Esophagus squamous epithelium (tissue), 5 donors: ENCODE measurements at regions not wholly inside any gene's neighbourhood (a gene's known extent, or its start where the extent isn't known, plus 50 kb on each side); places are given as distances from the start of the nearest gene placed in this dataset.
"Not testable (repeated sequence)": the region's sequence is repeated elsewhere in the genome, so short reads cannot be mapped to it uniquely, and the experiment has no call there.

Experiments used
- DNase-seq: peaks from one replicate; lab custom pipeline; 2025; lab: John Stamatoyannopoulos, UW
- H3K27ac ChIP-seq, 4 donors: fragments of 200-600 bp; sonication (generic); one replicate each; pipeline ENCODE4 v1.5.1; 2016 to 2019; ENCODE audit warnings: mild to moderate bottlenecking in 1 of 4
- H3K27me3 ChIP-seq, 4 donors: fragments of 200-600 bp; sonication (generic); 1 replicate in 3 of 4; 2 replicates in 1 of 4; pipeline versions ENCODE4 v1.5.1 to v1.6.0; 2017 to 2021; ENCODE audit warnings: antibody characterized with exemption in 1 of 4
- H3K36me3 ChIP-seq, 3 donors: fragments of 200-600 bp; sonication (generic); one replicate each; pipeline ENCODE4 v1.5.1; 2016 to 2019
- H3K4me1 ChIP-seq, 3 donors: fragments of 200-600 bp; sonication (generic); one replicate each; pipeline ENCODE4 v1.5.1; 2017 to 2019
- H3K4me3 ChIP-seq, 4 donors: fragments of 200-600 bp; sonication (generic); 1 replicate in 3 of 4; 2 replicates in 1 of 4; pipeline ENCODE4 v1.5.1; 2016 to 2019; ENCODE audit warnings: mild to moderate bottlenecking in 2 of 4, moderate library complexity in 1 of 4
- H3K9me3 ChIP-seq, 3 donors: fragments of 200-600 bp; sonication (generic); one replicate each; pipeline ENCODE4 v1.5.1; 2016 to 2019
- POLR2A ChIP-seq, 4 donors: fragments of 450-650 bp; IDR thresholded peaks; one replicate each; pipeline ENCODE4 v1.6.1; 2017; ENCODE audit warnings: antibody characterized with exemption in 4 of 4, mild to moderate bottlenecking in 4 of 4, moderate library complexity in 3 of 4
- WGBS, 2 donors: methylation state at CpG; one replicate each; pipeline ENCODE4 v1.1.5; 2018; 5-methylcytosine and 5-hydroxymethylcytosine counted together
- intact Hi-C: fragments of 100-400 bp; cut with DNase I; formaldehyde crosslinking; loops from one replicate; pipeline ENCODE4 v1.15.0; 2022
- TF ChIP-seq, protein P1 (sequence below), 6 experiments: fragments of 450-650 bp in 4 of 6; fragments of 200-600 bp in 2 of 6; sonication (generic) in 2 of 6; IDR thresholded peaks; one replicate each; pipeline ENCODE4 v1.5.1; 2016 to 2019; ENCODE audit warnings: antibody characterized with exemption in 6 of 6, mild to moderate bottlenecking in 4 of 6, moderate library complexity in 4 of 6
- donor health status: DM: yes; HTN: yes; CAD: no.

DNA sequence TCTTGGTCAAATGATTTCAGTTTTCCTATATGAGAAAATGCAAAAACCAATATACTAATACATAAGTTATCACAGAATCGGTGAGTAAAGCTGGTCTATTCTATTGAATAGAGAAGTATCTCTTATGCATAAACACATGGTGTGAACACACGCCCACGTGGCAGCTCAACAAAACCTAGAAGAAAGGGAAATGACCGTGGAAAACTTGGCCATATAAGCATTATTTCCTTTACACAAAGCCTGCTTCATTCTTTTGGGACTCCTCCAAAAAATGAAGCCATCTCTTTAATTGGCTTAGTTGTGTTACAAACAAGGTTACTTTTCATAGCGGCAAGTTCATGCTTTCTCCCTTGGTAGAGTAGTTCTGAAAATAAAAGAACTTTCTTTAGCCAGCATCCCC is 183.2 kb downstream of the TMEM161B start:
- TF ChIP-seq, protein P1, sequence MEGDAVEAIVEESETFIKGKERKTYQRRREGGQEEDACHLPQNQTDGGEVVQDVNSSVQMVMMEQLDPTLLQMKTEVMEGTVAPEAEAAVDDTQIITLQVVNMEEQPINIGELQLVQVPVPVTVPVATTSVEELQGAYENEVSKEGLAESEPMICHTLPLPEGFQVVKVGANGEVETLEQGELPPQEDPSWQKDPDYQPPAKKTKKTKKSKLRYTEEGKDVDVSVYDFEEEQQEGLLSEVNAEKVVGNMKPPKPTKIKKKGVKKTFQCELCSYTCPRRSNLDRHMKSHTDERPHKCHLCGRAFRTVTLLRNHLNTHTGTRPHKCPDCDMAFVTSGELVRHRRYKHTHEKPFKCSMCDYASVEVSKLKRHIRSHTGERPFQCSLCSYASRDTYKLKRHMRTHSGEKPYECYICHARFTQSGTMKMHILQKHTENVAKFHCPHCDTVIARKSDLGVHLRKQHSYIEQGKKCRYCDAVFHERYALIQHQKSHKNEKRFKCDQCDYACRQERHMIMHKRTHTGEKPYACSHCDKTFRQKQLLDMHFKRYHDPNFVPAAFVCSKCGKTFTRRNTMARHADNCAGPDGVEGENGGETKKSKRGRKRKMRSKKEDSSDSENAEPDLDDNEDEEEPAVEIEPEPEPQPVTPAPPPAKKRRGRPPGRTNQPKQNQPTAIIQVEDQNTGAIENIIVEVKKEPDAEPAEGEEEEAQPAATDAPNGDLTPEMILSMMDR (IDR thresholded peaks at IDR 0.05), result no peak
- no peak for TF ChIP-seq POLR2A (IDR thresholded peaks at IDR 0.05)

DNA sequence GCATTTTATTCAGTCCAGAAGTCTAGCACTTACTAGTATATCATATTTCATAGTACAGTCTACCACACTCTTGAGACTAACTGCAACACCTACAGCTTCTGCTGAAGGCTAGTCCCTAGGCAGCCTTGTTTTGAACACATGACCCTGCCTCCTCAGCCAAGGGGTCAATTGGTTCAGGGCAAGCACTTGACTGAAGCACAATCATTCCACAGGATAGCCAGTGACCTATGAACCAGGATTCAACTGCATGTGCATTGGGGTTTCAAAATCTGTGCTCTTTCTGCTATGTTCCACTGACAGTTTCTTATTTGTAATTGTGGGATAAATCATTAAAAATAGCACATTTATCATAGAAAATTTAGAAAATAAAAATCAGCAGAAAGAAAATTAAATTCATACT is 186.8 kb downstream of the TMEM161B start:
- TF ChIP-seq POLR2A (IDR thresholded peaks at IDR 0.05), result no peak
- TF ChIP-seq, protein P1 (IDR thresholded peaks at IDR 0.05), result no peak
- intact Hi-C loops, result no loop called here
- no peaks in the 10 kb centered on the region for H3K4me1 ChIP-seq
- H3K4me3 ChIP-seq, result no peak overlapping the region
- peaks cover 0 to 3% (median 0%) of the 10 kb centered on the region in 3 donors for H3K9me3 ChIP-seq
- no peak overlapping the region for H3K27ac ChIP-seq
- no peak for DNase-seq
- H3K36me3 ChIP-seq, result no peaks in the 10 kb centered on the region
- H3K27me3 ChIP-seq, result no peaks in the 10 kb centered on the region

More for the DNA sequence above, 183.2 kb downstream of the TMEM161B start:
- Histone ChIP-seq H3K27me3 (no peaks in the 10 kb centered on the region), H3K4me1 (no peaks in the 10 kb centered on the region), H3K4me3 (no peak overlapping the region), H3K36me3 (no peaks in the 10 kb centered on the region), H3K27ac (no peak overlapping the region), H3K9me3 (no peaks in the 10 kb centered on the region)
- DNase-seq, result no peak
- 56 to 57% methylated on average over 5 of the region's 5 CpGs for WGBS, 2 donors
- intact Hi-C loops, result no loop called here

DNA sequence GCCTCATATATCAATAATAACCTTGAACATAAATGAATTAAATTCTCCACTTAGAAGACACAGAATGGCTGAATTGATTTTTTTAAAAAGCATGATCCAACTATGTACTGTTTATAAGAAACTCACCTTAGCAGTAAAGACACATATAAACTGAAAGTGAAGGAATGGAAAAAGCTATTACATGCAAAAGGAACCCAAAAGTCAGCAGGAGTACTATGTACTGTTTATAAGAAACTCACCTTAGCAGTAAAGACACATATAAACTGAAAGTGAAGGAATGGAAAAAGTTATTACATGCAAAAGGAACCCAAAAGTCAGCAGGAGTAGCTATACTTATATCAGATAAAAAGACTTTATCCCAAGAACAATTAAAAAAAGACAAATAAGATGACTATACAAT is 204.8 kb downstream of the TMEM161B start:
- no peak for DNase-seq
- H3K4me1 ChIP-seq, result no peaks in the 10 kb centered on the region
- TF ChIP-seq, protein P1 (IDR thresholded peaks at IDR 0.05), result no peak
- TF ChIP-seq POLR2A (IDR thresholded peaks at IDR 0.05), result no peak
- H3K36me3 ChIP-seq, result no peaks in the 10 kb centered on the region
- no peak overlapping the region for H3K4me3 ChIP-seq
- intact Hi-C loops, result no loop called here
- no peak overlapping the region for H3K27ac ChIP-seq
- H3K9me3 ChIP-seq, result no peaks in the 10 kb centered on the region
- no peaks in the 10 kb centered on the region for H3K27me3 ChIP-seq

DNA sequence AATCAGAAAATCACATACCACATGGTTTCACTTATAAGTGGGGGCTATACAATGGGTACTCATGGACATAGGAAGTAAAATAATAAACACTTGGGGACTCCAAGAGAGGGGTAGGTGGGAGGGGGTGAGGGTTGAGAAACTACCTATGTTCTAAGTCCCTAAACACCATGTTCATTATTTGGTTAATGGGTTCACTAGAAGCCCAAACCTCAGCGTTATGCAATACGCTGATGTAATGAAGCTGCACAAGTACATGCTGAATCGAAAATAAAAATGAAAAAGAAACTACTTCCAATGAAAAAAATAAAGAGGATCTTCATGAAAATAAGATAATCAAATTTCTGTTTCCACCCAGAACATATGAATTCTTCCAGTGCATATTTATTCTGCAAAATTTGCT is 208.5 kb downstream of the TMEM161B start:
- no peaks in the 10 kb centered on the region for H3K36me3 ChIP-seq
- 85 to 88% methylated on average over 3 of the region's 3 CpGs for WGBS, 2 donors
- no peaks in the 10 kb centered on the region for H3K4me1 ChIP-seq
- H3K9me3 ChIP-seq, result no peaks in the 10 kb centered on the region
- TF ChIP-seq, protein P1 (IDR thresholded peaks at IDR 0.05), result no peak
- no peak for TF ChIP-seq POLR2A (IDR thresholded peaks at IDR 0.05)
- DNase-seq, result no peak
- intact Hi-C loops, result no loop called here
- H3K27ac ChIP-seq, result no peak overlapping the region
- no peaks in the 10 kb centered on the region for H3K27me3 ChIP-seq
- no peak overlapping the region for H3K4me3 ChIP-seq

DNA sequence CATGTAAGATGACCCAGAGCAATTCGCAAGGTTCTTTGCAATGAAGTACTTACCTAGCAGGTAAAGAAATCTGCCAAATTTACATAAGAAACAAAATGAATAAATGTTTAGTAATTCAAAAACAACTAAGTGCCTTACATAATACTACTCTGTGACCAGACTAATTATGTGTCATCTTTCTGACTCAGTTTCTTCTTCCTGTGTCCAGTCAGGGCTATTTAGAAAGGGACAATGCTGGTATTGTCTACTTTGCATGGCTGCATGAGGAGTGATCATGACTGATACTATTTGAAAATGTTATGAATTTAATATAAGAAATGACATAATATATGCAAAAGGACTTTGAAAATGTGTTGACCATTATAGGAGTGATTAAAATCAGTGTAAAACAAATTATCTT is 210.0 kb downstream of the TMEM161B start:
- intact Hi-C loops, result no loop called here
- Histone ChIP-seq H3K9me3 (no peaks in the 10 kb centered on the region), H3K4me1 (no peaks in the 10 kb centered on the region), H3K36me3 (no peaks in the 10 kb centered on the region), H3K4me3 (no peak overlapping the region), H3K27me3 (no peaks in the 10 kb centered on the region), H3K27ac (no peak overlapping the region)
- TF ChIP-seq POLR2A (IDR thresholded peaks at IDR 0.05), result no peak
- TF ChIP-seq, protein P1 (IDR thresholded peaks at IDR 0.05), result no peak
- WGBS, 2 donors, result 89% methylated on average over 1 of the region's 1 CpG
- no peak for DNase-seq

DNA sequence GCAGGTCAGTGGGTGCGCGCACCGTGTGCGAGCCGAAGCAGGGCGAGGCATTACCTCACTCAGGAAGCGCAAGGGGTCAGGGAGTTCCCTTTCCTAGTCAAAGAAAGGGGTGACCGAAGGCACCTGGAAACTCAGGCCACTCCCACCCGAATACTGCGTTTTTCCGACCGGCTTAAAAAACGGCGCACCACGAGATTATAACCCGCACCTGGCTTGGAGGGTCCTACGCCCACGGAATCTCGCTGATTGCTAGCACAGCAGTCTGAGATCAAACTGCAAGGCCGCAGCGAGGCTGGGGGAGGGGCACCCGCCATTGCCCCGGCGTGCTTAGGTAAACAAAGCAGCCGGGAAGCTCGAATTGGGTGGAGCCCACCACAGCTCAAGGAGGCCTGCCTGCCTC is 216.2 kb downstream of the TMEM161B start:
- H3K9me3 ChIP-seq, H3K27me3 ChIP-seq, H3K27ac ChIP-seq, intact Hi-C loops, H3K4me1 ChIP-seq, H3K4me3 ChIP-seq, H3K36me3 ChIP-seq, DNase-seq: not testable (repeated sequence)
- WGBS, 2 donors, result 61 to 100% methylated on average over 1 to 15 of the region's 26 CpGs
